ENCODE measurements at regions not wholly inside any gene's neighbourhood (a gene's known extent, or its start where the extent isn't known, plus 50 kb on each side); places are given as distances from the start of the nearest gene placed in this dataset.
A peak's percentile ranks its signal among the peaks of the same experiment; 100 is the strongest.

DNA sequence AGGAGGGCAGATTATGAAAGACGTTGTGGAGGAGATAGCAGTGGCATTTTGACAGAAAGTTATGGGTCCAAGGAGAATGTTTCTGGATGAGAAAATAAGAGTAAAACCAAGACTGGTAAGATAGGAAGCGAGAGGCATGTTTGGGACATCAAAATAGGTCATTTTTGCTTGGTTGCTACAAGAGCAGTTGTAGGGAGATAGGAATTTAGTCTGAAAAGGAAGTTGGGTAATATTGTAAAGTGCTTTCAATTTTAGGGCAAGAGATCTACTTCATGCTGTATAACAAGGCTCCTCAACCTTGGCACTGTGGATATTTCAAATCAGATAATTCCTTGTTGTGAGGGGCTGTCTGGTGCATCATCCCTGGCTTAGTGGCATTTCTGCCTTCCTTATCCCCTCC, 118.0 kb upstream of the DPH6 start:
- DNase-seq, result no peak

DNA sequence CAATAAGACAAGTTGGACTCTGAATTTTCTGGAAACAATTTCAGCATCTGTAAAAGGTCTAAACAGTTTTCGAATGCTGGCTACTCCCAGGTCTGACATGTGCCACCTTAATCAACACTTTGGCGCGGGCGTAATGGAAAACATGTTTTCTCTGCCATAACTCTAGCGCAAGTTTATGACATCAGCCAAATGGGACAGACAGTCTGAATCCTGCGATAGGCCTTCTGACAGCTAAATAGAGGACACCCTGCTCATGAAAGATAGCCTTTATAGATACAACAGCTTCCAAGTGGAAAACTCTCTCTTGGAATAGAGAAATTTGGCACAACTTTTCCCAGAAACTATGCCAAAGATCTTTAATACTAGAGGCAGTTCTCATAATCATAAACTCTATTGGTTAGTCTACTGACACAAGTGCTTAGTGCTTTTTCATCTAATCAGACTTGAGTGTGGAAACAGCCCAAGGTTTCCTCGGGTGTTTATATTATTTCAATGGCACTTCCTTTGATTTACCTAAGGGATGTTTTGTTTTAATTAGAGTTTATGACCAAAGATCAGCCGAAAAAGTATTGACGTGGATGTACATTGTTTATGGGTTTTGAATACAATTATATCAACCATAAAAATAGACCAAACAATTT, 120.1 kb upstream of the DPH6 start:
- DNase-seq, result no peak

DNA sequence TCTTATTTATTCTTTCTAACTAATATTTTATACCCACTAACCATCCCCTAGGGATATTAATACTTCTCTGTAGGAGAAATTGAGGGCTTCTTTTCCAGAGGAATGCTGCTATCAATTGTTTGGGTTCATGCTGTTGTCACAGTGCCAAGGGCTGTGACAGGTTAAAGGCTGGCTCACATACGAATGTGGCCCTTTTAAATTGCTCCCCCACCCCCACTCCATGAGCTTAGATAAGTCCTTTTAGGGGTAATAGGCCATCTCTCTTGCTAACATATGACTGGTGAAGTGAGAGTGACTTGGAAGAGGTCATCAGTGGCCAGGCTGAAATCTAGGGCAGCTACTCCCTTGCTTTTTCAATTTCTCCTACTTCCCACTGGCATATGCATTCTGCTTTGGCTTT, 121.9 kb upstream of the DPH6 start:
- peak; percentile 3 for DNase-seq

DNA sequence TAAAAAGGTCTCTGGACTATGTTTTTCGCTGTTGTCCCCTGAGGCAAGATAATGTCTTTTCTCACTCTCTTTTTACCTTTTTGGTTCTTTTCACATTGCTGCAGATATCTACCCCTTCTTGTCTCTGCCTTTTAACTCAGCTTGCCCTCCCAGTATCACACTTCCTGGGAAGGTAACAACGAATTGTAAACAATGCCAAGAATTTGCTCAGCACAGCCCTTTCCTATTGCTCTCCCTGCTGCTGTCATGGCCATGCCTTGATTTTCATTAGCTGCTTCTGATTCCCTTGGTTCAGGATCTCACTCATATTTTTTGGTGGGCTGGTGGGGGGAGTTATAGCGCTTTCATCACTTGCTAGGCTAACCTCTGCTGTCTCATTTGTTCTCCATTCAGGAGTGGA, 123.1 kb upstream of the DPH6 start:
- no peak for DNase-seq

DNA sequence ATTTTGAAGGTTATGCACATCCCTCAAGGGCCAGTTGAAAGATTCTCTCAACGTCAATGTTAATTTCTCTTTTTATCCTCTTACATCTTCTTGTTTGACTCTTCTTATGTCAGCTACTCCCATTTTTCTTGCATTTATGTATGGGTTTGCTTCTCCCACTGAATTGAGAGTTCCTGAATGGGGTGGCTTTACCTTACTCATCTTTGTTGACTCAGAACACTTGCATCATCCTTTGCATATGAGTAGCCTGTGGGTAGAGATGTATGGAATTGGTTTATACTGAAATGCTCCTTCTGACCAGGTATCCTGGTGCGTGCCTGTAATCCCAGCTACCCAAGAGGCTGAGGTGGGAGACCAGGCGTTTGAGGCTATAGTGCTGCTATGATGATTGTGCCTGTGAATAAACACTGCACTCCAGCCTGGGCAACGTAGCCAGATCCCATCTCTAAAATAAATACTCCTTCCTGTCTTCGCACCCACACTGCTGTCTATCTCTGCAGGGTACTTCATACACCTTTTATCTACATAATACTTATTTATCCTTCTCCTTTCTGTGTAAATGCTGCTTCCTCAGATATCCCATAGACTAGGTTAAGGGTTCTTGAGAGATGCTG, 123.6 kb upstream of the DPH6 start:
- no peak for DNase-seq

DNA sequence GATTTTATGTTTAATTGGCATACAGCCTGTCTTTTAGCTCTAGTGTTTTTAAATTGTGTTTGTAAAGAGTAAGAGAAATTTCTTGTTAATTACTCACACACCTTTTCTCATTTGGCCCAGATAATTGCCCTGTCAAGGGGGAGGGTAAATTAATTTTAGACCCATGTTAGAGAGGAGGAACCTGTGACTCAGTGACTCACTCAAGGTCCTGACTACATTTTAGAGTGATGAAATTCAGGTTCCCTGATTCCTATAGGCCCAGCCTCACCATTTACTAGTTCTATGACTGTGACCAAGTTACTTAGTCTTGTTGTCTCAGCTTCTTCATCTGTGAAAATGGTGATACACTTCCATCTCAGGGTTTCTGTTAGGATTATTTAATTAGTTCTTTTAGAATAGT, 125.2 kb upstream of the DPH6 start:
- no peak for DNase-seq

DNA sequence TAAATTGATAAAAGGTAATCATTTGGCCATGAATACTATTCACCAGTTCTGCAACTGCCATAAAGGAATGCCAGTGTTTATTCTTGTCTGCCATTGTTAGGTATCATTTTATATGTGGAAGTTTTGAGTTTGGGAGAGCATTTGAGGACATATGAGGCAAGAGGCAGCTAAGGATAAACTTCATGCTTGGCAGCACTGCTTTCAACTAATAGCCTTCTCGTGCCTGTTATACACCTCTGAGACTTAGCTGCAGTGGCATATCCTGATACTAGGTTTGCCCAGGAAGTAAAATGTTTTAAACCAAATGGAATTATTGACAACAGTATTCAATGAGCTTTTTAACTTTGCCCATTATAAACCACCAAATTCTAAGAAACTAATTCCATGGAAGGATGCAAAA, 126.0 kb upstream of the DPH6 start:
- DNase-seq, result no peak

DNA sequence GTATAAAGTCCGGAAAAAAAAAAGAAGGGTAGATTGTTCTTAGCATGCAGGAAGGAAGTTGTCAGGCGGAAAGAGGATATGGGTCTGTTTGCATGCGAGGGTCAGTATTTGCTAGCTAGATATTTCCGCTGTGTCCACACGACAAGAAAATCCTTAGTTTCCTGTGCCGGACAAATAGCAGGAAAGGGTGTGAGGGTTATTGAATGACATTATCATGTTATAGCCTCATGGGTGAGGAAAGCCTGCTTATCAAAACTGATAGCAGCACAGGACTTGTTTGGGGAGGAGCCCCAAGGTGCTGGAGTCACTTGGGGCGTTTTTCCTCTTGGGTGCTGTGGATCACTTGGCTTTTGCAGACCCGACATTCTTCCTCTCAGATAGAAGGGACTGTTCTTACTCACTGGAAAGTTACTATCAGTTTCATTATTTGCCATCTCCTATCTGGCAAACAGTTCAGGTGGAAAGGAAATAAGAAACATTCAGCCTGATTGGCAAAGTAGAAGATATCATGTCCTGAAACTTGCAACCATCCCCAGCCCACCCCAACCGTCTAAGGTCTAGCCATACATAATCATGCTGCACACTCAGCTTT, 127.2 kb upstream of the DPH6 start:
- DNase-seq, result no peak

DNA sequence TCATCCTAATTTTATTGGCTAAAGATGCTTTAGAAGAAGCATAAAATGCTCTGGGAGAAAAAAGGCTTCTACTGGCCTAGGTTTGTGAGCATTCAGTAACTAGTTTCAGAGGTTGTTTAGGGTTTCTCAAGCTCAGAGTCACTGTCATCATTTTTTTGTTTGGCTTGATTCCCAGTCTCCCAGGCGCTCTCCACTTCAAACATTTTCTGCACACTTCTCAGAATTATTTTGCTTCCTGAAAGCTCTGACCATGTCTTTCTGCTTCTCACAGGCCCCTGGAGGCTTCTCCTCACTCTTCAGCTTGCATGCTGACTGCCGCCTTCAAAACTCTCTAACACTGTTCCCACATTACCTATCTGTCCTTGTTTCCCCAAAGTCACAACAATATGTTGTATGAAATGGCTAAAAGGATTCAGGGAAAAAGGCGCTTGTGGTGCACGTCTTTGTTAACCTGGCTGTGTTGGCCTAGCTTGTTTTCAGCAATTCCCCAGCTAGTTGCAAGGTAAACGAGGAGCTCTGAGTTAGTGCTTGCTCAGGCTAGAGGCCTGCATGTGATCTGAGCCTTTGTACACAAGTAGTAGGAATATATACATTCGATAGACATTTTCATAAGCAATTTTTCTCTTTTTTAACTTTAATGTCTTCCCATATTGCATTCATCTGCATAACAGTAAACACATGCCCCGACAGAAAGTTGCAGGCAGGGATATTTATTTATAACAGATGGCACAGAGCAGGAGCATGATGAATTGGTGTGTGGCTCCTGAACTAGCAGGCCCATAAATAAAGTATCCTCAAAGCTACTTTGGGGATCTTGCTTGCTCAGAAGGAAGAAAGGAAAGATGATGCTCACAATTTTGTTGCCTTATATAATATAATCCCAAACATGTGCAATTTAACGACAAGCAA, 129.2 kb upstream of the DPH6 start:
- peak; percentile 50 for DNase-seq

DNA sequence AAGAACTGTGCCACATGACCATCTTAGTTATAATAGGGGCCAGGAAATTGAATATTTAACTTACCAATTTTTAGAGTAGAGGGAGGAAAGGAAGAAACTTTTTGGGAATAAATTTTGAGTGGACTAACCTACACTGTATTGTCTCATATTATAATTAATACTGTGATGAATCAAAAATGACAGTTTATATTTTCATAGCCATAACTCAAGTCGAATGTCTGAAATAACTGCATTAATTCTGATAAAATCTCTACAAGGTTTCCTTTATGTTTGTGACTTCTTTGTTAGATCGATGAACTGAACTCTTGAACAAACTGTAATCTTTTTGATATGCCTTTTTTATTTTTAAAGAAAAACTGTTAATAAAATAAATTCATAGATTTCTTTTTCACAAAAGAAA, 132.8 kb upstream of the DPH6 start:
- no peak for DNase-seq

DNA sequence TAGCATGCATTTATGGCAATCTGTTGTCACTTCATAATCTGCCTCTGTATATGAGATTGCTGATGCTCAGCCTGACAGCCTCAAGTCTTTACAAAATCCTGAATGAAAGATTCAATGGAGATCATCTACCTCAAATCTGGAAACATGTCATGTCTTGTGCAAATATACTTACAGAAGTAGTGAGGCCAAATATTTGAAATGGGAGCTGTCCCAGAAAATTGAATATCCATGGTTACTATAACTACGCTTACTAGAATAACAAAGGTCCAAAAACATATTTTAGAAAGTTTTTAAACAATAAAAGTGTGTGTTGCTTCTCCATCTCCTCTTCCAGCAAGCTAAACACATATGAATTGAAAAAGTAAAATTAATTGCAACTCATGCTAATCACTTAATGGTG, 133.2 kb upstream of the DPH6 start:
- no peak for DNase-seq

DNA sequence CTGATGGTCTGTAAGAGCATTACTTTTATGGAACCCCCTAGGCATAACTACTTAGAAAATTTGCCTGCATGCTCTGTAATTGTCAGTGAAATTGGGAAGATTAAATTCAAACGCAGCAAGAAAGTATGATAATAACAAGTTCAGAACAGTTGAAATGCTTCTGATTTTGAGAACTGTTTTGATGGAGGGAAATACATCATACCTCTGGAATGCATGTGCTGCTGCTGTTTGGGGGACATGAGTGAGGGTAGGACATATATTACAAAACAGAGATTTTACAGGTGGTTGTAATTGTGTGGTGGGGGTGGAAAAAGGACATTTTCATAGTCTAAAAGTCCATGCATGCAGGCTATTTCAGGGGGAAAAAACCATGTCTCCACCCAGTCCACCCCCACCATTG, 135.0 kb upstream of the DPH6 start:
- no peak for DNase-seq

DNA sequence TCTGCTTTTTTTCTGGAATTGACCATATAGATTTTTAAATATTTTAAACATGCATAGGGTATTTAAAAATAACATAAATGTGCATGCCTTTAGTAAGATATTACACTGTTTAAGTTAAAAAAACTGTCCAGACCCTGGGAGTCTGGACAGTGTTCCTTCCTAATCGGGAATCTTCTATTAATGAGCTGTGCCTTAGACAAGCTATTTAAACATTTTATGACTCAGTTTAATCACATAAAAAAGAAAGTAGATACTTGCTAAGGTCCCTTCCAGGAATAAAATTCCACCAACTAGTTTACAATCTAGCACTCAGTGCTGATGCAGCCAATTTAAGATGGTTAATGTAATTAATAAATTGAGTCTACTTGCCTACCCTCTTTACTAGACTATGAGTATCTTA, 140.4 kb upstream of the DPH6 start:
- no peak for DNase-seq

DNA sequence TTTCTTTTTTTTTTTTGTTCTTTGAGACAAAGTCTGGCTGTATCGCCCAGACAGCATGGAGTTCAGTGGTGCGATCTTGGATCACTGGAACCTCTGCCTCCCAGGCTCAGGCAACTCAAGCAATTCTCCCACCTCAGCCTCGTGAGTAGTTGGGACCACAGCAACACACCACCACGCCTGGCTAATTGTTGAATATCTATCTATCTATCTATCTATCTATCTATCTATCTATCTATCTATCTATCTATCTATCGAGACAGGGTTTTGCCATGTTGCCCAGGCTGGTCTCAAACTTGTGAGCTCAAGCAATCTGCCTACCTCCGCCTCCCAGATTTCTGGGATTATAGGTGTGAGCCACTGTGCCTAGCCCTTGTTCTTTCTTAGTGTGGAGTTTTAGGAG, 143.3 kb upstream of the DPH6 start:
- no peak for DNase-seq

DNA sequence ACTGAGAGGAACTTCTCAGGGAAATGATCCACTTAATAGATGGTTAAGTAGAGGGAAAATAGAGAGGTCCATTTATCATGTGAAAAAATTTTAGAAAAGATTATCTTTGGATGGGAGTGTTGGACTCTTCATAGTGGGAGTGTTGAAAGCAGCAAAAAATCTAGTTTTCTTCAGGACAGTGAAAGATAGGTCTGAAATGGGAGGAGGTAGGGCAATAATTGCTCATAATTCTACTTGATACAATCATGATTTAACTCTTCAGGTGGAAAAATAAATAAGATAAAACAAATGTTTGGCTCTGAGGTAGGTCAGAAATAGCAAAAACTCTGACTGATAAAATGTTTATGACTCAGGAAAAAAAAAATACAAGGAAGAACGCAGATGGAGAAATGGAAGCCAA, 144.1 kb upstream of the DPH6 start:
- DNase-seq, result no peak

DNA sequence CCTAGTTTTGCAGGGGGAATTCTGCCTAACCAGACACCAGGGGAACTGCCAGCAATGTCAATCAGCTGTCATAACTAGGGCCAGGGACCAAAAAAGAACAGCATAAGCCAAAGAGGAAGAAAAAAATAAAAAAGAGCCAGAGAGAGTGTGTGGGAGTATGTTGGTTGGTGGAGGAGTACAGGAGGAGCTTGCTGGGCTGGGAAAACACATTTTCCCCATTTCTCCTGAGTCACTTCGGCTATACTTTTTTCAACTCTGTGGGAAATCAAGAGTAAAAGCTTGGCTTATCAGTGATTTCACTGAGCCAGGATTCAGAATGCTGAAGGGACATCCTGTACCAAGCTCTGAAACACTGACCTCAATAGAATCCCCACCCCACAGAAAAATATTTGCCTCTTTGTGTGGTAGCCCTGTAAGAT, 144.7 kb upstream of the DPH6 start:
- DNase-seq, result no peak

DNA sequence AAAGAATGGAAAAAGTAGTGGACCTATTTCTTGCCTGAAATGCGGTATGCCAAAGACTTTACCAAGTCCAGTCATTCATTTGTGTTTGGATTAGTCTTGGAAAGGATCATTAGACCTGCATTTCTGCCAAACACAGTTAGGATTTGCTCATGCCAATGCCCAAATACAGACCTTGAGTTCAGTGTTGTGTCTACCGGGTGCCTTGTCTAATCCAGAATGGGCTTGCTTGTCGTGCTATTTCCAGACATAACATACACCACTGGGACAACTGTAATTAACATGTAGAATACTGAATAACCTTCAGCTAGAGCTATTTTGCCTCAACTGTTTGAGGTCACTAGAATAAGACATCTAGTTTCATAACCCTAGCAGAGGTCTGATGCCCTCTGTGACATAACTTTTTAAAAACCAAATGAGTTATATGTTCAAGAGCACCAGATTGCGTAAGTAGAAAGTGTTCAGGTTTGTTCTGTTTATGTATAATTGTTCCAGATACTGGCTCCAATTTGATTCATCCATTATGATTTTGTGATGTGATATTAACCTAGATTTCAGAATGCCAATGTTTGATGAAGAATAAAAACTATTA, 145.3 kb upstream of the DPH6 start:
- no peak for DNase-seq

DNA sequence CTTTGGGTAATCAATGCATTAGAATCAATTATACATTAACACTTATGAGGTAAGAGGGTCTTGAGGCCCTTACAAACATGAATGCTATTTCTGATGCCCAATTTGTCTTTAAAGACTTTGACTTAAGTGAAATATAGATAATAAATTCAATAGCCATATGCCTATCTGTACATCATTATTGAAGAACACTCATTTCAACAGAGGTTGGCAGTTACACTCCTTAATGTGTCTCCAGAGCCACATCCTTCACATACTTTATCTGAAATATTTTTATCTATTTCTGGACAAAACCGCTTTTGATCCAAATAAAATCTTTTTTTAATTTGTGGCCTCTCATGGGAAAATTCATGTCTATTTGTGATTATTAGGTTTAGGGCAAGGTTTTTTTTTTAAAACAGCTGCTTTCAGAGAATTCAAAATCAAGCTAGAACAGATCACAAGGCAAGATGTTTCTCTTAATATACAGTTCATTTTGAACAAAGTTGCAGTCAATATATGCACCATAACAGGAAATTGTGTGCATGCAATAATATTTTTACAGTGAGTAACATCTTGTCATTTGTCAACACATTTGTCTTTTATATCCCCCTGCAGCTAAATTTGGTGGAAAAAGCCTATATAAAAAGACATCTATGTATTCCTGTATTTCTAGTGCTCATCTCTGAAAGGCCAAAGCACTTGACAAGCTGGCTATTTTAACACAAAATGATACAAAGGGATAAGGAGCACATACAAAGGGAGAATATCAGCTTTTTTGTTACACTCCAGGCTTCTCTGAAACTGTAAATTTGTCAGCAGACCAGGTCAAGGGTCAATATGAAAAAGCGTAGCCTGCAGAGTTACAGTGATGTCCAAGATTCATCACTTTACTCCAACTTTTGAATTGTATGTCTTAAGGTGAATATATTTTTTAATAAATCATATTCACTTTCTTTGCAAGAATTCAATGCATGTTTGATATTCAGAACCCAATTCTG, 146.2 kb upstream of the DPH6 start:
- DNase-seq, result no peak

DNA sequence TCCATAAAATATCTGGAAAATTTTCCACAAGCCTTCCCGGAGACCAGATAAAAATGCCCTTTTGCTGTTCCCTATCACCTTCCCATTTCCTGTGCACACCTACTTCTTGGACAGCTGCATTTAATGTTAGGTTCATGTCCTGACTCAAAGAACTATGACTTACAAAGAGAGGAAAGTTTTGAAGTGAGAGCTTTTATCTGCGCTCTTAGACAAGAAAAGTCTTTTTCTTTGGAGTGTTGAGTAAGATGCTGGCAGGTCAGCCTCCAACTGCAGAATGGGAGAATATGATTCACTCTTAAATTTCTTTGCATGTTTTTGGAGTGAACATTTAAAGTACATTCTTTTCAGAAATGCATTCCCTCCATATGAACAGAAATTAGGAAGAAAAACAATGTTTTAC, 147.3 kb upstream of the DPH6 start:
- DNase-seq, result no peak

DNA sequence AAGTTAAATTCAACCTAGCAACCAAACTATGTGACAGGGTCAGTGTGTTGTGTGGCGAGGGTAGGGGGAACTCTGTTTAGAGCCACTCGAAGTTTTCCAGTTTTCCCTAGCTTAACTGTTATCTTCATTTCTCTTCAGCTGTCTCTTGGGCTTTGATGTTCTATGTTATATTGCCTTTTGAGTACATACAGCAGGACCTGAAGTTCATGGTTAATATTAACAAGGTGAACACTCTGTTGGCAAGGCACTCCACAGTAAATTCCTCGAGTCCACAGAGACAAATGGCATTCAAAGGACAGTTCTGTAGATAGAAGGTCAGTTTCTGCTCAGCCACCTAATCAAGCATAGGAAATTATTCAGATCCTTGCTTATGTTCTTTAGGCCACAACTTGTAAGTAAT, 147.9 kb upstream of the DPH6 start:
- DNase-seq, result no peak

DNA sequence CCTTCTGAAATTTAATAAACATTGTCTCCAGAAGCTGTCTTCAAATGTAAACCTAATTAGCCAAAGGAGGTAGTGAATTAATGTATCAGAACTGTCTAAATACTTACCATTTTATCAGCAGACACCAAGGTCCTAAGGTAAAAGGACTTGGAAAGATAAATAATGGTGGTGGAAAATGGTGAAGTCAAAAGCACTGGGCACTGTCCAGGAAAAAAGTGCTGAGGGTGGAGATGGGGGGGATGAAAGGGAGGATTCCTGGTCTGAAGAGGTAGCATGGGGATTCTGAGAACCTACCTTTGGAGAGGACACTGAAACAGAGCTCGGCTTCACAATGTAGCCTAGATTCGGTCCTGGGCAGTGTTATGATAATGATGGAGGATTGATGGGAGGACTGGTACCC, 149.0 kb upstream of the DPH6 start:
- DNase-seq, result no peak

DNA sequence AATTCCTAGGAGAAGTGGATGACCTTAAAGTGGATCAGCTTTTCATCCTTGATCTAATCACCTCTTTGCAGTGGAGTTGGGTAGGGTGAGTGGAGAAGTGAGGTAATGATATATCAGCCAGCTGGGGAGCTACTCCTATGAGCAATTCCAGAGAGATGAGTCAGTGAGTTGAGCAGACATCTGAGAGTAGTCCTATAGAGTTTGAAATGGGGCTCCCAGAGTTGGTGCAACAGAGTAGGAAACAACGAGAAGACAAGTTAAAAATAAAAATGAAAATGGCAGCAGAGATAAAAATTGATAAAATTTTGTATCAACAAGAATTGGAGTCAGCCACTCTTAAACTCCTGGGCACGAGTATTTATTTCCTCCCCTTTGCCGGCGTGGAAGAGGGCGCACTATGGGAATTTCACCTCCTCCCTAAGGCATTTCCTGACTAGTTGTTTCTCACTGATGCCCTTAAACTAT, 150.8 kb upstream of the DPH6 start:
- peak; percentile 54 for DNase-seq

Measured in NCI-H82 (cell line).